Upper lobe of left lung (tissue), 4 donors: ENCODE measurements at regions not wholly inside any gene's neighbourhood (a gene's known extent, or its start where the extent isn't known, plus 50 kb on each side); places are given as distances from the start of the nearest gene placed in this dataset.

Experiments used
- CTCF ChIP-seq, 6 experiments: fragments of 450-650 bp in 4 of 6; fragments of 200-600 bp in 2 of 6; sonication (generic) in 2 of 6; IDR thresholded peaks; one replicate each; pipeline ENCODE4 v1.5.1; 2016 to 2019; ENCODE audit warnings: antibody characterized with exemption in 6 of 6
- EP300 ChIP-seq, 4 donors: sonication (generic); formaldehyde crosslinking; IDR thresholded peaks; one replicate each; pipeline ENCODE4 v1.5.1; 2017; ENCODE audit warnings: antibody characterized with exemption in 4 of 4, control low read depth in 2 of 4
- POLR2AphosphoS5 ChIP-seq, 2 donors: sonication (generic); formaldehyde crosslinking; IDR thresholded peaks; one replicate each; pipeline ENCODE4 v1.5.1; 2017; ENCODE audit warnings: antibody characterized with exemption in 2 of 2

GRCh38 chr14:104496095-104496494 is 83.5 kb upstream of the C14orf180 start:
- no peak for TF ChIP-seq CTCF (IDR thresholded peaks at IDR 0.05)
- TF ChIP-seq EP300 (IDR thresholded peaks at IDR 0.05), result no peak
- no peak for TF ChIP-seq POLR2AphosphoS5 (IDR thresholded peaks at IDR 0.05)
